Thyroid gland (tissue), 4 donors: ENCODE measurements at regions not wholly inside any gene's neighbourhood (a gene's known extent, or its start where the extent isn't known, plus 50 kb on each side); places are given as distances from the start of the nearest gene placed in this dataset.

Experiments
- DNase-seq, 2 donors: peaks; one replicate each; pipeline ENCODE4 v3.0.0-alpha.2; 2019
- H3K27ac ChIP-seq, 3 donors: fragments of 200-600 bp; sonication (generic); 1 replicate in 2 of 3; 2 replicates in 1 of 3; pipeline ENCODE4 v1.5.1; 2016 to 2019; ENCODE audit warnings: mild to moderate bottlenecking in 1 of 3, moderate library complexity in 1 of 3
- H3K27me3 ChIP-seq: fragments of 200-600 bp; sonication (generic); one replicate; pipeline ENCODE4 v1.5.1; 2019
- H3K36me3 ChIP-seq, 2 donors: fragments of 200-600 bp; sonication (generic); one replicate each; pipeline ENCODE4 v1.5.1; 2016 to 2019
- H3K4me1 ChIP-seq, 2 donors: fragments of 200-600 bp; sonication (generic); one replicate each; pipeline ENCODE4 v1.5.1; 2017 to 2019
- H3K4me3 ChIP-seq, 3 donors: fragments of 200-600 bp; sonication (generic); replicated peaks in 1 of 3; 1 replicate in 2 of 3; 2 replicates in 1 of 3; pipeline ENCODE4 v1.5.1; 2016; ENCODE audit warnings: mild to moderate bottlenecking in 1 of 3
- H3K9me3 ChIP-seq: fragments of 200-600 bp; sonication (generic); one replicate; pipeline ENCODE4 v1.5.1; 2017
- CTCF ChIP-seq, 6 experiments: fragments of 200-600 bp in 3 of 6; fragments of 450-650 bp in 3 of 6; sonication (generic) in 3 of 6; IDR thresholded peaks; one replicate each; pipeline ENCODE4 v1.5.1; 2016 to 2019; ENCODE audit warnings: antibody characterized with exemption in 6 of 6, mild to moderate bottlenecking in 2 of 6, inconsistent platforms in 1 of 6, moderate library complexity in 1 of 6
- POLR2A ChIP-seq, 2 donors: fragments of 450-650 bp; IDR thresholded peaks; one replicate each; pipeline ENCODE4 v1.6.1; 2017; ENCODE audit warnings: antibody characterized with exemption in 2 of 2, mild to moderate bottlenecking in 2 of 2, moderate library complexity in 1 of 2
- WGBS, 2 donors: methylation state at CpG; one replicate each; pipeline ENCODE4 v1.1.5; 2017; 5-methylcytosine and 5-hydroxymethylcytosine counted together
- intact Hi-C: fragments of 100-400 bp; cut with DNase I; formaldehyde crosslinking; loops from one replicate; pipeline ENCODE4 v1.15.1; 2023

- no peak for DNase-seq
- intact Hi-C loops: no loop called here
- no peaks in the 10 kb centered on the region for H3K9me3 ChIP-seq
- H3K27me3 ChIP-seq: no peaks in the 10 kb centered on the region
- H3K36me3 ChIP-seq: no peaks in the 10 kb centered on the region
- no peaks in the 10 kb centered on the region for H3K4me1 ChIP-seq
- no peak overlapping the region for H3K4me3 ChIP-seq
- no peak overlapping the region for H3K27ac ChIP-seq
- TF ChIP-seq POLR2A (IDR thresholded peaks at IDR 0.05) (no peak), CTCF (IDR thresholded peaks at IDR 0.05) (no peak)
These were observed 122.2 kb downstream of the ANXA5 start for GRCh38 chr4:121574618-121575017.

- Histone ChIP-seq H3K27me3 (no peaks in the 10 kb centered on the region), H3K36me3 (no peaks in the 10 kb centered on the region), H3K4me1 (peaks cover 14 to 15% of the 10 kb centered on the region in 2 donors), H3K27ac (no peak overlapping the region), H3K4me3 (no peak overlapping the region), H3K9me3 (no peaks in the 10 kb centered on the region)
- no peak for TF ChIP-seq CTCF (IDR thresholded peaks at IDR 0.05)
- TF ChIP-seq POLR2A (IDR thresholded peaks at IDR 0.05): no peak
- no peak for DNase-seq
- intact Hi-C loops: no loop called here
- WGBS, 2 donors: 78 to 79% methylated on average over 4 of the region's 4 CpGs
These were observed 129.0 kb downstream of the ANXA5 start for GRCh38 chr4:121567748-121568147.

- intact Hi-C loops: no loop called here
- peak overlapping the region; percentile 66 to 79 (median 77) for H3K27ac ChIP-seq
- H3K4me1 ChIP-seq: peaks cover 14 to 15% of the 10 kb centered on the region in 2 donors
- no peaks in the 10 kb centered on the region for H3K36me3 ChIP-seq
- no peaks in the 10 kb centered on the region for H3K9me3 ChIP-seq
- peak; percentile 40 to 41 for DNase-seq
- TF ChIP-seq POLR2A (IDR thresholded peaks at IDR 0.05) (peak in 1 of 2 donors; percentile 30), CTCF (IDR thresholded peaks at IDR 0.05) (no peak)
- H3K4me3 ChIP-seq: no peak overlapping the region
- no peaks in the 10 kb centered on the region for H3K27me3 ChIP-seq
- WGBS, 2 donors: 24 to 26% methylated on average over 5 of the region's 5 CpGs
These were observed 131.9 kb downstream of the ANXA5 start for GRCh38 chr4:121564840-121565375.

GRCh38 chr4:121562811-121563210 is 134.0 kb downstream of the ANXA5 start:
- Histone ChIP-seq H3K4me3 (no peak overlapping the region), H3K9me3 (no peaks in the 10 kb centered on the region), H3K4me1 (peaks cover 14 to 15% of the 10 kb centered on the region in 2 donors), H3K27me3 (no peaks in the 10 kb centered on the region), H3K27ac (peak overlapping the region; percentile 39 to 79 (median 68)), H3K36me3 (no peaks in the 10 kb centered on the region)
- DNase-seq: peak; percentile 65 to 73
- WGBS, 2 donors: 24 to 27% methylated on average over 2 of the region's 2 CpGs
- intact Hi-C loops: no loop called here
- no peak for TF ChIP-seq CTCF (IDR thresholded peaks at IDR 0.05)
- no peak for TF ChIP-seq POLR2A (IDR thresholded peaks at IDR 0.05)

GRCh38 chr4:121555315-121556107 is 141.3 kb downstream of the ANXA5 start:
- WGBS, 2 donors: 43 to 46% methylated on average over 4 of the region's 4 CpGs
- H3K27me3 ChIP-seq: no peaks in the 10 kb centered on the region
- peaks cover 26 to 31% of the 10 kb centered on the region in 2 donors for H3K4me1 ChIP-seq
- TF ChIP-seq POLR2A (IDR thresholded peaks at IDR 0.05) (no peak), CTCF (IDR thresholded peaks at IDR 0.05) (no peak)
- peak in 1 of 2 donors; percentile 3 for DNase-seq
- peak overlapping the region; percentile 77 to 96 (median 81) for H3K27ac ChIP-seq
- H3K36me3 ChIP-seq: no peaks in the 10 kb centered on the region
- no peaks in the 10 kb centered on the region for H3K9me3 ChIP-seq
- H3K4me3 ChIP-seq: no peak overlapping the region
- intact Hi-C loops: no loop called here
